ENCODE measurements at regions not wholly inside any gene's neighbourhood (a gene's known extent, or its start where the extent isn't known, plus 50 kb on each side); places are given as distances from the start of the nearest gene placed in this dataset.
"Not testable (repeated sequence)": the region's sequence is repeated elsewhere in the genome, so short reads cannot be mapped to it uniquely, and the experiment has no call there.

- POLR2A ChIA-PET: no interaction called here
- CTCF ChIA-PET: no interaction called here
Observed at GRCh38 chr16:54879681-54880080, 51.0 kb upstream of the IRX5 start.

GRCh38 chr16:54878301-54878700, 52.4 kb upstream of the IRX5 start:
- ChIA-PET POLR2A (no interaction called here), CTCF (no interaction called here)

- ChIA-PET CTCF (no interaction called here), POLR2A (no interaction called here)
Observed at GRCh38 chr16:54875443-54875842, 55.2 kb upstream of the IRX5 start.

GRCh38 chr16:54873716-54874373, 56.8 kb upstream of the IRX5 start:
- POLR2A ChIA-PET: not testable (repeated sequence)

GRCh38 chr16:54873071-54873470, 57.6 kb upstream of the IRX5 start:
- CTCF ChIA-PET: no interaction called here
- POLR2A ChIA-PET: no interaction called here

More at GRCh38 chr16:54873716-54874373, 56.8 kb upstream of the IRX5 start:
- CTCF ChIA-PET: not testable (repeated sequence)

- ChIA-PET CTCF (no interaction called here), POLR2A (no interaction called here)
Observed at GRCh38 chr16:54870151-54870550, 60.5 kb upstream of the IRX5 start.

GRCh38 chr16:54867302-54867832, 63.3 kb upstream of the IRX5 start:
- POLR2A ChIA-PET: no interaction called here

GRCh38 chr16:54862529-54862928, 68.1 kb upstream of the IRX5 start:
- CTCF ChIA-PET: no interaction called here

More at GRCh38 chr16:54867302-54867832, 63.3 kb upstream of the IRX5 start:
- CTCF ChIA-PET: no interaction called here

GRCh38 chr16:54856871-54857270, 73.8 kb upstream of the IRX5 start:
- ChIA-PET POLR2A (no interaction called here), CTCF (no interaction called here)

More at GRCh38 chr16:54862529-54862928, 68.1 kb upstream of the IRX5 start:
- POLR2A ChIA-PET: no interaction called here

- CTCF ChIA-PET: no interaction called here
- POLR2A ChIA-PET: no interaction called here
Observed at GRCh38 chr16:54847609-54848008, 83.1 kb upstream of the IRX5 start.

- ChIA-PET POLR2A (no interaction called here), CTCF (no interaction called here)
Observed at GRCh38 chr16:54847207-54847606, 83.5 kb upstream of the IRX5 start.

GRCh38 chr16:54846766-54847165, 83.9 kb upstream of the IRX5 start:
- POLR2A ChIA-PET: no interaction called here
- CTCF ChIA-PET: no interaction called here

GRCh38 chr16:54843424-54843750, 87.3 kb upstream of the IRX5 start:
- ChIA-PET CTCF (no interaction called here), POLR2A (no interaction called here)

- POLR2A ChIA-PET: no interaction called here
- CTCF ChIA-PET: no interaction called here
Observed at GRCh38 chr16:54842743-54843423, 87.8 kb upstream of the IRX5 start.

GRCh38 chr16:54829691-54830090, 101.0 kb upstream of the IRX5 start:
- POLR2A ChIA-PET: no interaction called here
- CTCF ChIA-PET: no interaction called here

- CTCF ChIA-PET: no interaction called here
- POLR2A ChIA-PET: no interaction called here
Observed at GRCh38 chr16:54822892-54823291, 107.8 kb upstream of the IRX5 start.

- ChIA-PET POLR2A (no interaction called here), CTCF (no interaction called here)
Observed at GRCh38 chr16:54822492-54822891, 108.2 kb upstream of the IRX5 start.

- ChIA-PET CTCF (no interaction called here), POLR2A (no interaction called here)
Observed at GRCh38 chr16:54821731-54822130, 108.9 kb upstream of the IRX5 start.

- POLR2A ChIA-PET: no interaction called here
- CTCF ChIA-PET: no interaction called here
Observed at GRCh38 chr16:54817940-54818574, 112.6 kb upstream of the IRX5 start.

- ChIA-PET POLR2A (no interaction called here), CTCF (no interaction called here)
Observed at GRCh38 chr16:54817432-54817831, 113.2 kb upstream of the IRX5 start.

- ChIA-PET CTCF (no interaction called here), POLR2A (no interaction called here)
Observed at GRCh38 chr16:54816471-54816870, 114.2 kb upstream of the IRX5 start.

GRCh38 chr16:54815177-54815576, 115.5 kb upstream of the IRX5 start:
- ChIA-PET CTCF (no interaction called here), POLR2A (no interaction called here)

Measured in activated CD8-positive, alpha-beta memory T cell treated with anti-CD3 and anti-CD28 coated beads for 36 hours (primary cell).